NCI-H1930 (cell line): ENCODE measurements at regions not wholly inside any gene's neighbourhood (a gene's known extent, or its start where the extent isn't known, plus 50 kb on each side); places are given as distances from the start of the nearest gene placed in this dataset.

Source experiments
- DNase-seq, 2 experiments: peaks; one replicate each; lab custom pipeline; 2025; lab: John Stamatoyannopoulos, UW

DNA sequence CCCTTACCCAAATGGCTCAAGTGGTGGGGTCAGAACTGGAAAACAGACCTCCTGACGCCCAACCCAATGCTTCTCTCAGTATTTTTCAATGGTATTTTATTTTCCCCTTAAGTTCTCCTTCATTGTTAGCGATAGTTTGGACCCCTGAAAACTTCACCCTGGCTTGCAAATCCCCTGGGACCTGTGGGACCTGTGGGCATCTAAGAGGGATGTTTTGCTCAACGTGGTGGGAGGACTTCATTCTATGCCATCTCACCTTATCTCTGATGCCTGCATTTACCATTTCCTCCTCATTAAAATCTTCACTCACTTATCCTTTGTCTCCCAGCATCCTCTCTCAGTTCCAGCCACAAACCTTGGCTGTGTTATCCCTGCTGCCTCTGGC lies 59.4 kb upstream of the GZMB start:
- DNase-seq: no peak

GRCh38 chr14:24692382-24693352 lies 58.7 kb upstream of the GZMB start:
- no peak for DNase-seq

- DNase-seq: no peak
Measured at GRCh38 chr14:24690492-24690891, 56.5 kb upstream of the GZMB start.

- DNase-seq: no peak
Measured at GRCh38 chr14:24688030-24688658, 54.2 kb upstream of the GZMB start.
